Medulla oblongata (tissue), 1 donor: ENCODE measurements at regions not wholly inside any gene's neighbourhood (a gene's known extent, or its start where the extent isn't known, plus 50 kb on each side); places are given as distances from the start of the nearest gene placed in this dataset.
"Not testable (repeated sequence)": the region's sequence is repeated elsewhere in the genome, so short reads cannot be mapped to it uniquely, and the experiment has no call there.

Experiments used
- DNase-seq: peaks from one replicate; pipeline ENCODE4 v3.0.0-alpha.2; 2015; ENCODE audit errors: extremely low spot score

GRCh38 chr17:53061446-53061845 is 761.3 kb upstream of the KIF2B start:
- no peak for DNase-seq

GRCh38 chr17:53058031-53058430 is 764.7 kb upstream of the KIF2B start:
- no peak for DNase-seq

GRCh38 chr17:53046781-53047180 is 775.9 kb upstream of the KIF2B start:
- DNase-seq: no peak

GRCh38 chr17:53039981-53040380 is 782.7 kb upstream of the KIF2B start:
- no peak for DNase-seq

- DNase-seq: no peak
These were observed 789.4 kb upstream of the KIF2B start for GRCh38 chr17:53033297-53033696.

- no peak for DNase-seq
These were observed 789.9 kb upstream of the KIF2B start for GRCh38 chr17:53032861-53033271.

- DNase-seq: no peak
These were observed 805.5 kb upstream of the KIF2B start for GRCh38 chr17:53017227-53017626.

- no peak for DNase-seq
These were observed 806.6 kb upstream of the KIF2B start for GRCh38 chr17:53016085-53016484.

GRCh38 chr17:53012364-53012763 is 810.4 kb upstream of the KIF2B start:
- DNase-seq: no peak

GRCh38 chr17:53006006-53006405 is 816.7 kb upstream of the KIF2B start:
- no peak for DNase-seq

GRCh38 chr17:53004902-53005301 is 817.8 kb upstream of the KIF2B start:
- DNase-seq: no peak

- no peak for DNase-seq
These were observed 826.8 kb upstream of the KIF2B start for GRCh38 chr17:52995881-52996280.

- DNase-seq: no peak
These were observed 827.6 kb upstream of the KIF2B start for GRCh38 chr17:52995147-52995546.

- DNase-seq: no peak
These were observed 827.6 kb upstream of the CA10 start for GRCh38 chr17:52986056-52986662.

- DNase-seq: no peak
These were observed 823.8 kb upstream of the CA10 start for GRCh38 chr17:52982331-52982730.

GRCh38 chr17:52979921-52980320 is 821.4 kb upstream of the CA10 start:
- DNase-seq: no peak

- DNase-seq: no peak
These were observed 807.3 kb upstream of the CA10 start for GRCh38 chr17:52965856-52966255.

- DNase-seq: not testable (repeated sequence)
These were observed 803.2 kb upstream of the CA10 start for GRCh38 chr17:52961751-52962150.

- DNase-seq: no peak
These were observed 798.9 kb upstream of the CA10 start for GRCh38 chr17:52957411-52957810.

GRCh38 chr17:52947418-52947817 is 788.9 kb upstream of the CA10 start:
- DNase-seq: no peak

- no peak for DNase-seq
These were observed 780.2 kb upstream of the CA10 start for GRCh38 chr17:52938623-52939230.

- DNase-seq: no peak
These were observed 772.1 kb upstream of the CA10 start for GRCh38 chr17:52930581-52930980.

GRCh38 chr17:52930145-52930544 is 771.6 kb upstream of the CA10 start:
- no peak for DNase-seq

GRCh38 chr17:52923658-52924057 is 765.1 kb upstream of the CA10 start:
- DNase-seq: no peak
